Panc1 (cell line): ENCODE measurements at regions not wholly inside any gene's neighbourhood (a gene's known extent, or its start where the extent isn't known, plus 50 kb on each side); places are given as distances from the start of the nearest gene placed in this dataset.

Experiments
- ATAC-seq: fragments of 200-7000 bp; cut with Tn5 transposase; 2 replicates; pipeline ENCODE4 v1.9.1; 2020; ENCODE audit warnings: mild to moderate bottlenecking, moderate library complexity
- BruUV-seq: library from RNA; stranded (reverse); fragments of 400-500 nt; replicated peaks from 2 replicates; lab custom pipeline; 2021; lab: Mats Ljungman, UMichigan
- CTCF ChIA-PET: fragments of 300-600 bp; sonication (Branson Sonifier 250); formaldehyde crosslinking; loops from one replicate; lab custom pipeline; 2022; ENCODE audit warnings: antibody characterized with exemption; lab: Charles Lee
- POLR2A ChIA-PET: fragments of 300-600 bp; sonication (Branson Sonifier 250); formaldehyde crosslinking; loops from one replicate; lab custom pipeline; 2022; ENCODE audit warnings: antibody characterized with exemption; lab: Charles Lee
- DNase-seq: peaks from one replicate; pipeline ENCODE4 v3.0.0-alpha.2; 2010; ENCODE audit warnings: low read depth, low spot score
- H3K27ac ChIP-seq: 2 replicates; pipeline ENCODE4 v1.5.1; 2011; ENCODE audit warnings: mild to moderate bottlenecking, low read length, inconsistent platforms
- H3K27me3 ChIP-seq: fragments of 200-500 bp; sonication (Bioruptor generic); 2 replicates; pipeline ENCODE4 v1.6.0; 2014; ENCODE audit warnings: low read length, inconsistent platforms; ENCODE audit not compliant: control insufficient read depth, insufficient read depth
- H3K36me3 ChIP-seq: fragments of 200-500 bp; sonication (Bioruptor generic); 2 replicates; pipeline ENCODE4 v1.5.1; 2014; ENCODE audit warnings: inconsistent platforms, mild to moderate bottlenecking, low read length, moderate library complexity; ENCODE audit not compliant: control insufficient read depth, insufficient read depth
- H3K4me1 ChIP-seq: 2 replicates; pipeline ENCODE4 v1.5.1; 2011; ENCODE audit warnings: inconsistent platforms, mild to moderate bottlenecking, low read length, moderate library complexity; ENCODE audit not compliant: control insufficient read depth, insufficient read depth
- H3K4me3 ChIP-seq, 2 experiments: 2 replicates each; pipeline ENCODE4 v1.5.1; 2011 to 2012; ENCODE audit warnings: low read depth in 2 of 2, low read length in 2 of 2, mild to moderate bottlenecking in 2 of 2, inconsistent platforms in 1 of 2, moderate library complexity in 1 of 2
- H3K9me3 ChIP-seq: fragments of 200-500 bp; sonication (Bioruptor generic); 2 replicates; pipeline ENCODE4 v1.5.1; 2014; ENCODE audit warnings: low read depth, mild to moderate bottlenecking, inconsistent platforms, low read length, moderate library complexity; ENCODE audit not compliant: control insufficient read depth, insufficient read depth
- POLR2AphosphoS5 ChIP-seq: IDR thresholded peaks from 2 replicates; pipeline ENCODE4 v1.6.1; 2012; ENCODE audit warnings: mild to moderate bottlenecking, low read depth, low read length, moderate library complexity
- SIN3A ChIP-seq: IDR thresholded peaks from 2 replicates; pipeline ENCODE4 v1.6.1; 2012; ENCODE audit warnings: low read depth, mild to moderate bottlenecking, low read length, moderate library complexity, borderline replicate concordance; ENCODE audit not compliant: insufficient read depth
- TCF7L2 ChIP-seq: IDR thresholded peaks from 2 replicates; pipeline ENCODE4 v1.6.1; 2011; ENCODE audit warnings: mild to moderate bottlenecking, low read depth, low read length, inconsistent platforms
- in situ Hi-C: cut with HindIII; loops from 2 replicates; pipeline ENCODE4 v1.10.0; 2016; ENCODE audit warnings: low sequenced_read_pairs, low pct_unique_long_range_greater_than_20kb
- intact Hi-C: fragments of 100-400 bp; cut with micrococcal nuclease; formaldehyde crosslinking; loops from one replicate; pipeline ENCODE4 v1.10.0; 2022; ENCODE audit not compliant: unreplicated experiment
- TF ChIP-seq, protein P1 (sequence below): fragments of 450-650 bp; IDR thresholded peaks from 2 replicates; pipeline ENCODE4 v1.5.1; 2017; ENCODE audit warnings: mild to moderate bottlenecking
- TF ChIP-seq, protein P2 (sequence below), 2 experiments: IDR thresholded peaks; 2 replicates each; pipeline ENCODE4 v1.6.1; 2011 to 2012; ENCODE audit warnings: low read depth in 2 of 2, control low read depth in 1 of 2, low read length in 1 of 2, mild to moderate bottlenecking in 1 of 2, moderate library complexity in 1 of 2; ENCODE audit not compliant: insufficient read depth in 1 of 2

DNA sequence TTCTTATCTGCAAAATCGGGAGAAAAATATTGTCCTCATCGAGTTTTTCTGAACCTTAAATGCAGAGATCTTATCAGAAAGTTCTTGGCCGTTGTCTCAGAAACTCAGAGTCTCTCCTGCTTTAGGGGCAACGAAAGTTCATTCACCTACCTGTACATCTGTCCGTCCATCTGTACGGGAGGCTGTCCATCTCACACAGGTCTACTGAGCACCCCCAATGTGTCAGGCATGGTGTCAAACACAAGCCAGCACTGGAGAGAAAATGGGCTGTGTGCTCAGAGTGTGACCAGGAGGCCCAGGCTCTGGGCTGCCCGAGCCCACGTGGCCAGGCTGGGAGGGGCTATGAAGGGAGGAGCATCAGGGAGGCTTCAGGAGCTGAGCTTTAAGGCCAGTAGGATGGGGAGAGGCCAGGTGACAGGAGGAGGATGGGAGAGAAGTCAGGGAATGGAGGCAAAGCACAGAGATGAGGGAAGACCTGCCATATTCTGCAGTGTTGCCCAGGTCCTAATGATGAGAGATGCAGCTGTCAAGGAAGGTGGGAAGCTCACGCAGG is 62.4 kb upstream of the MYEOV start:
- ChIA-PET CTCF (no interaction called here), POLR2A (no interaction called here)
- intact Hi-C loops, result no loop called here
- no peak for ATAC-seq
- TF ChIP-seq, protein P1, sequence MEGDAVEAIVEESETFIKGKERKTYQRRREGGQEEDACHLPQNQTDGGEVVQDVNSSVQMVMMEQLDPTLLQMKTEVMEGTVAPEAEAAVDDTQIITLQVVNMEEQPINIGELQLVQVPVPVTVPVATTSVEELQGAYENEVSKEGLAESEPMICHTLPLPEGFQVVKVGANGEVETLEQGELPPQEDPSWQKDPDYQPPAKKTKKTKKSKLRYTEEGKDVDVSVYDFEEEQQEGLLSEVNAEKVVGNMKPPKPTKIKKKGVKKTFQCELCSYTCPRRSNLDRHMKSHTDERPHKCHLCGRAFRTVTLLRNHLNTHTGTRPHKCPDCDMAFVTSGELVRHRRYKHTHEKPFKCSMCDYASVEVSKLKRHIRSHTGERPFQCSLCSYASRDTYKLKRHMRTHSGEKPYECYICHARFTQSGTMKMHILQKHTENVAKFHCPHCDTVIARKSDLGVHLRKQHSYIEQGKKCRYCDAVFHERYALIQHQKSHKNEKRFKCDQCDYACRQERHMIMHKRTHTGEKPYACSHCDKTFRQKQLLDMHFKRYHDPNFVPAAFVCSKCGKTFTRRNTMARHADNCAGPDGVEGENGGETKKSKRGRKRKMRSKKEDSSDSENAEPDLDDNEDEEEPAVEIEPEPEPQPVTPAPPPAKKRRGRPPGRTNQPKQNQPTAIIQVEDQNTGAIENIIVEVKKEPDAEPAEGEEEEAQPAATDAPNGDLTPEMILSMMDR, result no peak
- TF ChIP-seq, protein P2, sequence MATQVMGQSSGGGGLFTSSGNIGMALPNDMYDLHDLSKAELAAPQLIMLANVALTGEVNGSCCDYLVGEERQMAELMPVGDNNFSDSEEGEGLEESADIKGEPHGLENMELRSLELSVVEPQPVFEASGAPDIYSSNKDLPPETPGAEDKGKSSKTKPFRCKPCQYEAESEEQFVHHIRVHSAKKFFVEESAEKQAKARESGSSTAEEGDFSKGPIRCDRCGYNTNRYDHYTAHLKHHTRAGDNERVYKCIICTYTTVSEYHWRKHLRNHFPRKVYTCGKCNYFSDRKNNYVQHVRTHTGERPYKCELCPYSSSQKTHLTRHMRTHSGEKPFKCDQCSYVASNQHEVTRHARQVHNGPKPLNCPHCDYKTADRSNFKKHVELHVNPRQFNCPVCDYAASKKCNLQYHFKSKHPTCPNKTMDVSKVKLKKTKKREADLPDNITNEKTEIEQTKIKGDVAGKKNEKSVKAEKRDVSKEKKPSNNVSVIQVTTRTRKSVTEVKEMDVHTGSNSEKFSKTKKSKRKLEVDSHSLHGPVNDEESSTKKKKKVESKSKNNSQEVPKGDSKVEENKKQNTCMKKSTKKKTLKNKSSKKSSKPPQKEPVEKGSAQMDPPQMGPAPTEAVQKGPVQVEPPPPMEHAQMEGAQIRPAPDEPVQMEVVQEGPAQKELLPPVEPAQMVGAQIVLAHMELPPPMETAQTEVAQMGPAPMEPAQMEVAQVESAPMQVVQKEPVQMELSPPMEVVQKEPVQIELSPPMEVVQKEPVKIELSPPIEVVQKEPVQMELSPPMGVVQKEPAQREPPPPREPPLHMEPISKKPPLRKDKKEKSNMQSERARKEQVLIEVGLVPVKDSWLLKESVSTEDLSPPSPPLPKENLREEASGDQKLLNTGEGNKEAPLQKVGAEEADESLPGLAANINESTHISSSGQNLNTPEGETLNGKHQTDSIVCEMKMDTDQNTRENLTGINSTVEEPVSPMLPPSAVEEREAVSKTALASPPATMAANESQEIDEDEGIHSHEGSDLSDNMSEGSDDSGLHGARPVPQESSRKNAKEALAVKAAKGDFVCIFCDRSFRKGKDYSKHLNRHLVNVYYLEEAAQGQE (IDR thresholded peaks at IDR 0.05; ENCODE audit: insufficient read depth in 1 of 2, low read depth in 2 of 2, low read length in 1 of 2), result no peak
- TF ChIP-seq SIN3A (no peak), TCF7L2 (no peak), POLR2AphosphoS5 (no peak)
- Histone ChIP-seq H3K9me3 (no peaks in the 10 kb centered on the region; the same call in 1 of the 2 replicates), H3K4me1 (no peaks in the 10 kb centered on the region), H3K4me3 (no peak overlapping the region), H3K27ac (no peak overlapping the region), H3K27me3 (no peaks in the 10 kb centered on the region), H3K36me3 (no peaks in the 10 kb centered on the region)
- no TSS peak for BruUV-seq
- in situ Hi-C loops, result no loop called here
- no peak for DNase-seq

DNA sequence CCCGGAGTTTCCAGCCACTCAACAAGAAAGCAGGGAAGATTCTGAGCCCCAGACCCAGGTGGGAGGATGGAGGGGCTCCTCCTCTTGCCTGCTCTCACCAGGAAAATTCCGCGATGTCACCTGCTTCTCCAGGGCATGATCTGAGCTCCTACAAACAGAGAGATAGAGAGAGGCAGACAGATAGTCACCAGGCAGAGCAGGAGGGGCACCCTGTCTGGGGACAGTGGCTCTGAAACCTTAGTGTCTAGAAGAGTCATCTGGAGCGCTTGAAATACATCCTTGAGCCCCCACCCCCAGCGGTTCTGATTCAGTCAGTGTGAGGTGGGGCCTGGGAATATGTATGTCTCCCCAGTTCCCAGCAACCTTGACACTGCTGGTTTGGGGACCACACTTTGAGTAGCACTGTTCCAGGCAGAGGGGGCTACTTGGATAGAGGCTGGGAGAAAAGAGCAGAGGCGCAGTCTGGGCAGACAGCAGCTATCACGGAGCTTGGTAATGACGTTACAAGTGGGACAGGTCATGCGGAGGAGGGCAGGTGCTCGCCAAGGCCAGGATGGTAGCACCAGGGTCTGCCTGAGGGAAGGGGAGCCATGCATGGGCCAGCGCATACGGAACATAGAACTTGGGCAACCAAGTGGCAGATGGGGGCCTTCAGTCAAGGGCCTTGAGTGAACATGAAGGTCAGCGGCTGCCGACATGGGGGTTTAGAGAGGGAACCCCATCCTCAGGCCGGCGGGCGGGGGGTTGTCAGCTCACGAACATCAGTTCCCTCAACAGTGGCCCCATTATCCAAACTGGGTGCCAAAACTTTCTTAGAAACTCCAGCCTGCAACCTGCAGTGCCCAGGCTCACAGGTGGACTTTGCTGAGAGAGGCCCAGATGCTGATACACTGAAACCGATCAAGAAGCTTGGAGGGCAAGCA is 60.9 kb upstream of the MYEOV start:
- Histone ChIP-seq H3K27me3 (0 out of 2 replicates have a peak, but pooled peaks cover 3% of the 10 kb centered on the region), H3K36me3 (no peaks in the 10 kb centered on the region), H3K4me3 (no peak overlapping the region), H3K4me1 (no peaks in the 10 kb centered on the region), H3K9me3 (no peaks in the 10 kb centered on the region; the same call in 1 of the 2 replicates), H3K27ac (no peak overlapping the region)
- TF ChIP-seq POLR2AphosphoS5 (no peak), TCF7L2 (no peak), SIN3A (no peak)
- TF ChIP-seq, protein P1, result no peak
- TF ChIP-seq, protein P2 (IDR thresholded peaks at IDR 0.05; ENCODE audit: insufficient read depth in 1 of 2, low read depth in 2 of 2, low read length in 1 of 2), result no peak
- CTCF ChIA-PET, result no interaction called here
- POLR2A ChIA-PET, result no interaction called here
- intact Hi-C loops (no loop called here), in situ Hi-C loops (no loop called here)
- no TSS peak for BruUV-seq
- ATAC-seq, result no peak
- DNase-seq, result no peak
